ENCODE measurements at regions not wholly inside any gene's neighbourhood (a gene's known extent, or its start where the extent isn't known, plus 50 kb on each side); places are given as distances from the start of the nearest gene placed in this dataset.

DNA sequence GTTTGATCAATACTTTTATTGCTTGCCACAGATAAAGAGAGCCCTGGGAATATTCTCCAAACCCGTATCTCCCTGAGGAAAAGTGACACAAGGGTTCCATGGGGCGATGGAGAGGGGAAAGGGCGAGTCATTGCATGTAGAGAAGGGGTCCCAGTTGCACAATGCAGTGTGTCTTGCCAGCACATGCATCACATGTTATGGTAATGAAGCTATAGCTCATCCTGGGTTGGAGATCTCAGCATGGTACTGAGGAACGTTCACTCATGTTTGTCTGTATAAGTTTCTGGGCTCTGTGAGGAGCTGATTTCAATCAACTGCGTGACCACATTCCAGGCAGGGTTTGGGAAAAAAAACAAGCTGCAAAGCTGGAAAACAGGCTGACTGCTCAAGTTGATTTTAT lies 220.7 kb upstream of the MC4R start:
- TF ChIP-seq POLR2A (IDR thresholded peaks at IDR 0.05; ENCODE audit: extremely low read depth, insufficient read length) (no peak), CTCF (IDR thresholded peaks at IDR 0.05; ENCODE audit: low read depth, low read length) (no peak), MYC (IDR thresholded peaks at IDR 0.05; ENCODE audit: low read depth, low read length) (no peak)
- TF ChIP-seq, protein P1, sequence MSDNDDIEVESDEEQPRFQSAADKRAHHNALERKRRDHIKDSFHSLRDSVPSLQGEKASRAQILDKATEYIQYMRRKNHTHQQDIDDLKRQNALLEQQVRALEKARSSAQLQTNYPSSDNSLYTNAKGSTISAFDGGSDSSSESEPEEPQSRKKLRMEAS (IDR thresholded peaks at IDR 0.05; ENCODE audit: low read depth, low read length) = no peak

All from NB4 (cell line).